ENCODE measurements at regions not wholly inside any gene's neighbourhood (a gene's known extent, or its start where the extent isn't known, plus 50 kb on each side); places are given as distances from the start of the nearest gene placed in this dataset.
"Not testable (repeated sequence)": the region's sequence is repeated elsewhere in the genome, so short reads cannot be mapped to it uniquely, and the experiment has no call there.

DNA sequence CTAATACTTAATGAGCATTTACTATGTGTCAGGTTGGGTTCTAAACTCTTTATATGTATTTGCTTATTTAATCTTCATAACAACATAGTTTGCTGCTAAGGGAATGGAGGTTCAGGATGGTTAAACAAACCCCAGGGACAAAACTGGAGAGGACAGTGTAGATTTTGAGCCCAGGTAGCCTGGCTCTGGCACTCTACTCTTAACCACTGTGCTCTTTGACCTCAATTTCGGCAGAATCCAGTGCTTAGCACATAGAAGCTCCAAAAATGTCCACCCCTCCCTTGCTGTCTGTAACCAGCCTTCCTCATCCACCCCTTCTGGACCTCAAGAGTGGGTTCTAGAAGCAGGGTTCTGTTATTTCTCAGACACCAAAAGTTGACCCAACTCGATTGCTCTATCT, 88.0 kb upstream of the SYT13 start:
- Histone ChIP-seq H3K9me3 (no peaks in the 10 kb centered on the region), H3K36me3 (no peaks in the 10 kb centered on the region), H3K27me3 (replicated peaks; ENCODE audit: insufficient read depth) (no peaks in the 10 kb centered on the region), H3K4me3 (no peak overlapping the region), H3K4me1 (ENCODE audit: control insufficient read depth in 1 of 2, low read depth in 2 of 2) (peaks cover 0 to 7% of the 10 kb centered on the region in 2 donors), H3K27ac (no peak overlapping the region)
- TF ChIP-seq, protein P1, sequence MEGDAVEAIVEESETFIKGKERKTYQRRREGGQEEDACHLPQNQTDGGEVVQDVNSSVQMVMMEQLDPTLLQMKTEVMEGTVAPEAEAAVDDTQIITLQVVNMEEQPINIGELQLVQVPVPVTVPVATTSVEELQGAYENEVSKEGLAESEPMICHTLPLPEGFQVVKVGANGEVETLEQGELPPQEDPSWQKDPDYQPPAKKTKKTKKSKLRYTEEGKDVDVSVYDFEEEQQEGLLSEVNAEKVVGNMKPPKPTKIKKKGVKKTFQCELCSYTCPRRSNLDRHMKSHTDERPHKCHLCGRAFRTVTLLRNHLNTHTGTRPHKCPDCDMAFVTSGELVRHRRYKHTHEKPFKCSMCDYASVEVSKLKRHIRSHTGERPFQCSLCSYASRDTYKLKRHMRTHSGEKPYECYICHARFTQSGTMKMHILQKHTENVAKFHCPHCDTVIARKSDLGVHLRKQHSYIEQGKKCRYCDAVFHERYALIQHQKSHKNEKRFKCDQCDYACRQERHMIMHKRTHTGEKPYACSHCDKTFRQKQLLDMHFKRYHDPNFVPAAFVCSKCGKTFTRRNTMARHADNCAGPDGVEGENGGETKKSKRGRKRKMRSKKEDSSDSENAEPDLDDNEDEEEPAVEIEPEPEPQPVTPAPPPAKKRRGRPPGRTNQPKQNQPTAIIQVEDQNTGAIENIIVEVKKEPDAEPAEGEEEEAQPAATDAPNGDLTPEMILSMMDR (IDR thresholded peaks at IDR 0.05) = no peak
- ATAC-seq (ENCODE audit: insufficient number of reproducible peaks, low FRiP score, low read depth) (no peak), DNase-seq (ENCODE audit: low spot score) (no peak)

DNA sequence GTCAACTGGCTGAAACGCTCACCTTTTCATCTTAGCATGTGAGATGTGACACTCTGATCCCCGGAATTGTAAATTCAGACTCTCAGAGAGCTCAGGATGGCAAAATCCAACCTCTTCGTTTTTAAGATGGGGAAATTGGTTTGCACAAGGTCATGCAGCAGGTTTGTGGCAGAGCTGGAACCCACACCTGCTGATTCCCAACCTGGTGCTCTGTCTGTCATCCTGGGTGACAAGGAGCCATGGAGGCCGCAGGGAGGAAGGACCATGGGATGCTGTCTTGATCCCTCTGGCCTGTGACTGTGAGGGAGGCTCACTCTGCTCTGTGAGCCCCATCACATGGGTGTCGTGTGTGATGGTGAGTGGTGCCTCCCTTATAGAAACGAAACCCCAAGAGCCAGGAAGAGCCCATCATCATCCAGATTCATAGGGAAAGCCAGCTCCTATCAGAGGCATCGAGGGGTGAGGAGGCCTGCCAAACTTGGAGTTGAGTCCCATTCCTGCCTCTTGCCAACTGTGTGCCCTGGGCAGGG, 87.4 kb upstream of the SYT13 start:
- no peaks in the 10 kb centered on the region for H3K9me3 ChIP-seq
- H3K27me3 ChIP-seq (replicated peaks; ENCODE audit: insufficient read depth) = no peaks in the 10 kb centered on the region
- DNase-seq (ENCODE audit: low spot score) (no peak), ATAC-seq (ENCODE audit: insufficient number of reproducible peaks, low FRiP score, low read depth) (no peak)
- H3K4me3 ChIP-seq = no peak overlapping the region
- TF ChIP-seq, protein P1 (IDR thresholded peaks at IDR 0.05) = no peak
- H3K4me1 ChIP-seq (ENCODE audit: control insufficient read depth in 1 of 2, low read depth in 2 of 2) = peaks cover 0 to 7% of the 10 kb centered on the region in 2 donors
- H3K27ac ChIP-seq = no peak overlapping the region
- H3K36me3 ChIP-seq = no peaks in the 10 kb centered on the region

DNA sequence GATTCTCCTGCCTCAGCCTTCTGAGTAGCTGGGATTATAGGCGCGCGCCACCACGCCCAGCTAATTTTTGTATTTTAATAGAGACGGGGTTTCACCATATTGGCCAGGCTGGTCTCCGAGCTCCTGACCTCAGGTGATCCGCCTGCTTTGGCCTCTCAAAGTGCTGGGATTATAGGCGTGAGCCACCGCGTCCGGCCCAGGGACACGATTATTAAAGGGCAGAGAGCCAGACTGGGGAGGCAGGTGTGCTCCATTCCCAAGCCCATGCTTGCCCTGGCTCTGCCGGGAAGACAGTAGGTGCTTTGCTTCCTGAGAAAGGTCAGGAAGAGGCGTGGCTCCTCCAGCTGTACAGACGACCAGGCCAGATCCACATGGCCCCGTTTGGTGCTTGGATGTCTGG, 86.3 kb upstream of the SYT13 start:
- not testable (repeated sequence) for H3K27ac ChIP-seq; H3K4me3 ChIP-seq; H3K27me3 ChIP-seq (replicated peaks; ENCODE audit: insufficient read depth); H3K4me1 ChIP-seq (ENCODE audit: control insufficient read depth in 1 of 2, low read depth in 2 of 2); DNase-seq (ENCODE audit: low spot score); H3K9me3 ChIP-seq; H3K36me3 ChIP-seq; ATAC-seq (ENCODE audit: insufficient number of reproducible peaks, low FRiP score, low read depth)

DNA sequence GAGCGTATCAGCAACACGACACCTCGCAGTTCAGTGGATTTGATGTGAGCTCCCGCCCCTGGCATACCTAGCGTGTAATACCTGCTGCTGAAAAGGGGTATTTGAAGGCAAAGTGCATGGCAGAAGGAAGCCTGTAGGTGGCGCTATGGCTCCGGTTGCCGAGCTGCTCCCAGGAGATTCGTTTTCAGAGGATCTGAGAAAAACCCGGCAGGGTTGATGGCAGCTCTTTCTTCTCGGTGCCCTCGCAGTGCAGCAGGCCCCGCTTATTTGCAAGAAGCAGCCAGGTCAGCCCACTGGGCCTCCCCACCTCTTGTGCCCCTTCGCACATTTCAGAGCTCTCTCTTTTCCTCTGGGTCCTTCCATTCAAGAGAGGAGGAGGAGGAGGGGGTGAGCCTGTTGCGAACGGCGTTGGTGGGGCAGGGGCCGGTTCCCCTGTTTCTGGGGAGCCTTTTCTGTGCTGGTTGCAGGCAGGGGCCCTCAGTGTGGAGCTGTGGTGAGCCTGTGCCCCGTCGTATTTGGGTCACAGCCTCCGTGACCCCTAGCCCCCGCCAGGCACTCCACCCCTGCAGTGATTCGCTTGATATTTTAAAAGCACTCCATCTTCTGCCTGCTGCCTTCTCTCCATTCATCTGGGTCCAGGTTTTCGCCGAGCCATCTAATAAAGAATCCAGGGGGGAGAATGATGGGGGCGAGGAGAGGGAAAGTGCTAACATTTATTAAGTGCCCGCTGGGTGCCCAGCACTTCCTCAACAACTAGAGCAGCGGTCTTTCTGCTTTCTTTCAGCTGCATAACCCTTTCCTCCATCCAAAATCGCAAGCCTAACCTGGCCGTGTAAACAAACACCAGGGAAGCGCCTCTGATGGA, 85.3 kb upstream of the SYT13 start:
- H3K9me3 ChIP-seq = no peaks in the 10 kb centered on the region
- no peaks in the 10 kb centered on the region for H3K27me3 ChIP-seq (replicated peaks; ENCODE audit: insufficient read depth)
- TF ChIP-seq, protein P1 (IDR thresholded peaks at IDR 0.05) = peak; percentile 89
- no peaks in the 10 kb centered on the region for H3K36me3 ChIP-seq
- peaks cover 0 to 8% of the 10 kb centered on the region in 2 donors for H3K4me1 ChIP-seq (ENCODE audit: control insufficient read depth in 1 of 2, low read depth in 2 of 2)
- DNase-seq (ENCODE audit: low spot score) = no peak
- no peak for ATAC-seq (ENCODE audit: insufficient number of reproducible peaks, low FRiP score, low read depth)
- no peak overlapping the region for H3K27ac ChIP-seq
- peak overlapping the region; percentile 23 for H3K4me3 ChIP-seq

DNA sequence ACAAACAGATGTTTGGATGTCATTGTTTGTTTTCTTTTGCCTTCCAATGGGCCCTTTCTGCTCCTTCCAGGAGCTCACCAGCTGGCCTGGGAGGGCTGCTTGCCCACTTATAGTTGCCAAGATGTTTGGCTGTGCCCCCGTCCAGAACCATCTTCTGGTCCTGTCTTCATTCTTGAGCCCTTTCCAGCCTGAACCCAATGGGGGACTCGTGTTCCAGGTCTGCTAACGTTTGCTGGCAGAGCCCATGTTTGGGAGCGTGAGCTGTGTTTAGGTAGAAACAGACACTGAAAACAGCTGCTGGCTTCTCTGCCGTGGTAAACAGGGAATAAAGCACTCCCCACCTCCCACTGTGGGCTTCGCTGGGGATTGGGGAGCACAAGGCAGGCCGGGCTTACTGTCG, 83.2 kb upstream of the SYT13 start:
- Histone ChIP-seq H3K36me3 (no peaks in the 10 kb centered on the region), H3K4me3 (no peak overlapping the region), H3K27me3 (replicated peaks; ENCODE audit: insufficient read depth) (no peaks in the 10 kb centered on the region), H3K27ac (no peak overlapping the region), H3K4me1 (ENCODE audit: control insufficient read depth in 1 of 2, low read depth in 2 of 2) (peaks cover 0 to 17% of the 10 kb centered on the region in 2 donors), H3K9me3 (no peaks in the 10 kb centered on the region)
- DNase-seq (ENCODE audit: low spot score) (no peak), ATAC-seq (ENCODE audit: insufficient number of reproducible peaks, low FRiP score, low read depth) (no peak)
- TF ChIP-seq, protein P1 (IDR thresholded peaks at IDR 0.05) = no peak
